Activated T-cell treated with anti-CD3 and anti-CD28 coated beads, Interleukin-2, amount 50 U/mL, for 48 hours (primary cell): ENCODE measurements at regions not wholly inside any gene's neighbourhood (a gene's known extent, or its start where the extent isn't known, plus 50 kb on each side); places are given as distances from the start of the nearest gene placed in this dataset.
"Not testable (repeated sequence)": the region's sequence is repeated elsewhere in the genome, so short reads cannot be mapped to it uniquely, and the experiment has no call there.

Experiments
- DNase-seq, 2 experiments: peaks; one replicate each; pipeline ENCODE4 v3.0.0-alpha.2; 2020

DNA sequence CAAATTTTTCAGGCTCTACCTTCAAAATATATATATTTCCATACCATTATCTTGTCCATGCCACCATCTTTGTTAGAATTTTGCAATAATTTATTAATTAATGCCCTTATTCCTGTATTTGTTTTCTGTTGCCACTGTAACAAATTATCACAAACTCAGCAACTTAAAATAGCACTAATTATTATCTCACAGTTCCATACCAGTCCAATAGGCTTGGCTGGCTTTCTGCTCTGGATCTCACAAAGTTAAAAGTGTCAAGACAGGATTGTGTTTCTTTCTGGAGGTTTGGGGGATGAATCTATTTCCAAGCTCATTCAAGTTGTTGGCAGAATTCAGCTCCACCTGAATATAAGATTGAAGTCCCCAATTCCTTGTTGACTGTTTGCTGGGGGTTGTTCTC, 58.6 kb upstream of the SLC38A4 start:
- DNase-seq: no peak

DNA sequence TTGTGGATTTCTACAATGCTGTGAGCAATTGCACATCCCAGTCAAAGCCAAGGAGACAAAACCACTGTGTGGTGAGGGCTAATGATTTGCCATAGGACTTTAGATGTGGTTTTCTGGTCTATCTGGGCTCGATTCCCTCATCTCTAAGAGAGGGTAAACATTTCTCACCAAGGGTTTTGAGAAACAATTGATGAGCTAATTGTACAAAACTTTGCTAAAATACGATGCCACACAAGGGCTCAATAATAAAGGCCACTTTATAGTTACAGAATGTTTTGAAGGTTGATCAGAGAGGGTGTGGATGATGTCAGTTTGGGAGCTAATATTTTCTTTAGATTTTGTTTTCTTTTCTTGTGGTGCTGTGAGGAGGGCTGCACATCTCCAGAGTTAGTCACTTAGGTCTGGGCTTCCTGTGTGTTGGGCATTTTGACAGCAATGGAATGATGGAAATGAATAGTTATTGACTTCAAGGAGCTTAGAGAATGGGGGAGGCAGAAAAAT, 60.8 kb upstream of the SLC38A4 start:
- no peak for DNase-seq

DNA sequence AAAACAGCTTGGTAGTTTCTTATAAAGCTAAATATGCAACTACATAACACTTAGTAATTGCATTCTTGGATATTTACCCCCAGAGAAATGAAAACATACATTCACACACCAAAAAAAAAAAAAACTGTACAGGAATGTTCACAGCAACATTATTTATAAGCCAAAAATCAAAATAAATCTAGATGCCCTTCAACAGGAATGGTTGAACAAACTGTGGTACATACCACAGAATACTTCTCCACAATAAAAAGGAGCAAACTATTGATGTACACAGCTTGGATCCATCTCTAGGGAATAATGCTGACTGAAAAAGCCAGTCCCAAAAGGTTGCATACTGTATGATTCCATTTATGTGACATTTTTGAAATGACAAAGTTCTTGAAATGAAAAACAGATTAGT, 62.1 kb upstream of the SLC38A4 start:
- DNase-seq: no peak

DNA sequence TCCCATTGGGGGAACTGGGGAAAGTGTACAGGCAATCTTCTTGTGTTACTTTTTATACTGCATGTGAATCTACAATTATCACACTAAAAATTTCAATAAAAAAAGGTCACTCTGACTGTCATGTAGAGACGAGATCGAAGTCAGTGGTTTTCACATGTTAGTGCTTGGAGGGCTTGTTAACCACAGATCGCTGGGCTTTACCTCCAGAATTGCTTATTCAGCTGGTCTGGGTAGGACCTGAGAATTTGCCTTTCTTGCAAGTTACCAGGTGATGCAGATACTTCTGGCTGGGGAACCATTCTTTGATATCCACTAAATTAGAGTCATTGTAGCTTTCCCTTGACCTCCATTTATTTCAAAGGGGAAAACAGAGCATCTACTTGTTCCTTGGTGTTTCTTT, 62.8 kb upstream of the SLC38A4 start:
- no peak for DNase-seq

DNA sequence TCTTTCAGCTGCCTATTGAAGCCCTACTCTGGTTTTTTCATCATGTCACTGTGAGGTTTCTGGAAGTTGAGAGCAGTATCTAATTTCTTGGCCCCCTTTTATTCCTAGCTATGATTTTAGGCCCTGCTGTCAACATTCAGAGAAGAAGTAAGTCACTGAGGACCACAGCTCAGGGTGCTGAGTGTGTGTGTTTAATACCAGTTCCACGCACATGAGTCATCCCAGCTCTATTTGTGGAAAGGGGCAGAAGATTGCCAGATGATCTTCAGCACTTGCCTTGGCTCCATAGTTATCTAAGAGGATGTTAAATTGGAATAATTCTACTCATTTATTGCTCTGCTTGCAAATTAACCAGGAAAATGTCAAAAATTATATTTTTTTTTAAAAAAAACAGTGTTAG, 65.5 kb upstream of the SLC38A4 start:
- DNase-seq: no peak

DNA sequence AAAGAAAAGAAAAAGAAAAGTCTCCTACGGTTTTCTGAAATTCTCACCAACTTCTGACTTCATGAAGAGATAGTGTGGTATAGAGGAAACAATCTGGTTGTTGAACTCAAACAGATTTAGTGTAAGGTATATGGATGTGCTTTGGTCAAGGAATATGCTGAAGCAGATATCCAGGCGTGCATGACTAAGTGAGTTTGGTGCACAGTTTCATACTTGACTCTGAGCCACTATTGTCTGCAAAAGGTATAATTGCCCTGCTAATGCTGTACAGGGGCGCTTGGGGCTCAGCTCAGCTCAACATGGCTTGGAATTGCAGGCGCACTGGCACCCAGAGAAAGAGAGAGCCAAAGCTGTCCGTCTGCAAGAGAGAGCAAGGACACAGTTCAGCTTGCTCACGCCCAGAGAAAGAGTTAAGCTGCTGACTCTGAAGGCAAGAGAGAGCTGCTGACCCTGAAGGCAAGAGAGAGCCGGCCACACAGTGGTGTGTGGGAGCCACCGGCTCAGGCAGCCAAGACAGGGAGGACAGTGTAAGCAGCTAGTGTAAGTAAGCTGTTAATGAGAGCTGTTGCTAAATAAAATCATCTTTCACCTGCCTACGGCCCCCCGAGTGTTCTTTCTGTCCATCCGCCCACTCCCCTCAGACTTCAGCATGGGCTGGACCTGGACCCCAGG, 66.4 kb upstream of the SLC38A4 start:
- DNase-seq: no peak

DNA sequence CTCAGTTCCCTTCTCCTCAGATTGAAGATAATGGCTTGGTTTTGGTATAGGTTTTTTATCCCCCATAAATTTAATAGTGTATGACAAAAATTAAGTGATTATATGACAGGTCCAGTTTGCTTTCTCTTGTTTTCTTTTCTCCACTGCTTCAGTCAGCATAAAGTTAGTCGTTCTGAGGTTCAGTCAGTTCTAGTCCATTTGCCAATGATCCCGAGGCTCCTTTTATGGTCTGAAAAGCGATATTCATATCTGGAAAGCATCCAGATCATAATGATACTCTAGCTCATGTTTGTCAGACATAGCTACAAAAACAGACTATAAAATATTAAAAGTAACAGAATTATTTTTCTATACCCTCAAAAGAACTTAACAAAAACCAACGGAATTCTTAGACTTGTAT, 67.1 kb upstream of the SLC38A4 start:
- no peak for DNase-seq

DNA sequence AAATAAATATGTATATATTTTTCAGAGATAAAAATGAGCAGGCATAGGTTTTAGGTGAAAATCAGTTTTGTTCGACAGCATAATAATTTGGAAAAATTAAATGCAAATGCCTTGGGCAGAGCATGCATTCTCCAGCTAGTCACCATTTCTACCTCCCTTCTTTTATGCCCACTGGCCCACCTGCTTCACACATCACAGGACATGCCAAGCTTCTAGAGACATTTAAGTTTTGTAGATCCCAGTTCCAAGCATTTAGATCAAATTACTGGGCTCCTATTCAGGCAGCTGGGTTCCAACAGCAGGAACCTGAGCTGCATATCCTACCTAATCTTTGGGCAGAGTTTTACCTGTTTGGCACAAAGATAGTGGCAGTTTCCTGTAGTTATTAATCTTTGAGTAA, 67.6 kb upstream of the SLC38A4 start:
- DNase-seq: no peak

DNA sequence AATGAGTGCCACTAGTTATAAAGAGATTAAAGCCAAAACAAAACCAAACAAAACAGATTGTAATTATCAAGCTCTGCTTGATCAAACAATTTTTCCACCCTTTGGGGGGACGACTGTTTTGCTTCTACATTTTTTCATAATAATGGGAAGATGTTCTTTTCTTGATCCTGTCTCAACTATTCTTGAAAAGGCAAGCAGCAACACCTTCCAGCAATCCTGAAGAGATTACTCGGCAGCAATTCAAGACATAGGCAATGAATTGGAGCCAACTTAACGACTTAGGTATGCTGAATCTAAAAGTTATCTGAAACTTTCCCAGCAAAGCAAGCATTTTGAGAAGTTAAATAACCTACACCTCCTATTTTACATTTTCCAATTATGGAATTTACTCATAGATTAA, 69.9 kb upstream of the SLC38A4 start:
- no peak for DNase-seq

DNA sequence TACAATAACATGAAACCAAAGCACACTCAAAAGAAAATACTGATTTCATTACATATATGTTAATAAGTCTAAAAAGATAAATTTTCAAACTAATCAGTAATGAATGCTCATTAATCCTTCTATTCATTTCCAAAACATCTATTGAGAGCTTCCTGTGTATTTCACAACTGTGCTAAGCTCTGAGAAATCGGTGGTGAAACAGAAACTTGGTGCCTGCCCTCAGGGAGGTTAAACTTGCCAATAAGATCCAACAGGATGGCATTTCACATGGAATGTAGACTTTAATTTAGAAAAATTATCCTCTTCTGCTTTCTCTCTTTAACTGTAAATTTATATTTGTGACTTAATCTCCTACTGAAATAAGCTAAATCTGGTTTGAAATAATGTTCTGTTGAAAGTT, 70.9 kb upstream of the SLC38A4 start:
- DNase-seq: no peak

DNA sequence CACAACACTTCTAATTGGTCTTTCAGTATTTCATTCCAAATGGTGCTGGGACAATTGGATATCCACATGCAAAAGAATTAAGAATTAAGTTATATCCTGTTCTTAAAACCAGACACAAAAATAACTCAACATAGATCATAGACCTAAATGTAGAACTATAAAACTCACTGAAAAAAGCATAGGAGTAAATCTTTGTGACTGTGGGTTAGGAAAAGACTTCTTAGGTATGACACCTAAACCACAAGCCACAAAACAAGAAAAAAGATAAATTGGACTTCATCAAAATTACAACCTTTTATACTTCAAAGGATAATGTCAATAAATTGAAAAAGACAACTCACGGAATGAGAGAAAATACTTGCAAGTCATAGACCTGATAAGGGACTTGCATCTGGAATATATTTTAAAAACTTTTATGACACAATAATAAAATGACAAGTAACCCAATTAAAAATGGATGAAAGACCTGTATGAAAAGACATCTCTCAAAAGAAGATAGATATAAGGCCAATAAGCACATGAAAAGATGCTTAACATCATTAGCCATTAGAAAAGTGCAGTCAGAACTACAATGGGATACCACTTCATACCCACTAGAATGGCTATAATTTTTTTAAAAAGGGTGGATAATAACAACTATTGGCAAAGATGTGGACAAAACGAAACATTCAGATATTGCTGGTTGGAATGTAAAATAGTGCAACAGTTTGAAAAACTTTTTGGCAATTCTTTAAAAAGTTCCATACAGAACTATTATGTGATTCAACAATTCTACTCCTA, 72.5 kb upstream of the SLC38A4 start:
- DNase-seq: no peak

DNA sequence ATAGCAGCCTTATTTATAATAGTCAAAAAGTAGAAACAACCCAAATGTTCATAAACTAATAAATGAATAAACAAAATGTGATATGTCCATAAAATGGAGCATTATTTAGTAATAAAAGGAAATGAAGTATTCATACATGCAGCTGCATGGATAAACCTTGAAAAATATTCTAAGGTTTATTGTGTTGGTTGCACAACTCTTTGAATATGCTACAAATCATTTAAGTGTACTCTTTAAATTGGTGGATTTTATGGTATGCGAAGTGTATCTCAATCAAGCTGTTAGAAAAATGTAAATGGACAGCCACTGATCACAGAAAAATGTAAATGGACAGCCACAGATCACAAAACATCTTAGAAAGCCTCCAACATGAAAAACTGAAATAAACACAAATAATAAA, 73.2 kb upstream of the SLC38A4 start:
- DNase-seq: no peak

DNA sequence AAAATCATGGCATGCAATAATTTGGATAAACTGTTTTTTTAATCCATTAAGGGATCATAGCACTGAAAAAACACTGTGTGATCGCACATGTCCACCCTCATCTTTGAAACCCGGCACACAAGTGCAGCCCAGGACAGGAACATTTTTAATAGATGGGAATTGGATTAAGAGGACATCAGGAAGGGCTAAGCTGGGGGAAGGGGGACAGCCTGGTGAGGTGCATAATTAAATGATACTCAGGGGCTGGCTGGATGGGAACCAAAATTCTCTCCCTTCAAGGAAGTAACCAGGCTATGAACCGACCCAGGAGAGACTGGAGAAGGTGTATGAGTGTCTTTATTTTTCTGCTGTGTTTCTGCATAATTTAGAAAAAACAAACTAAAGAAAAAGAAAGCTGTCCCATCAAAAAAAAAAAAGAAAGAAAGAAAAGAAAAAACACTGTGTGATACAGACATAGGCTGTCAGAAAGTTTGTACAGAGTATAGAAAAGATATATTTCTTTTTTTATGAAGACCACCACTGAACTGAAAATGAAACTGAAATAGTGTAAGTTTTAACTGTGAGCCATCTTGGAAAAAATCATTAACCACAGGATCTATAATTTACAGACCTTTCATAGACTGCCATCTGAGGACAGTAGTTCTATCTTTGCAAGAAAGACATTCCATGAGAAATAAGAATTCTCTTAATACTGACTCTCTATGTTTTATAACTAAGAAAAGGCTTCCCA, 75.1 kb upstream of the SLC38A4 start:
- DNase-seq: no peak

DNA sequence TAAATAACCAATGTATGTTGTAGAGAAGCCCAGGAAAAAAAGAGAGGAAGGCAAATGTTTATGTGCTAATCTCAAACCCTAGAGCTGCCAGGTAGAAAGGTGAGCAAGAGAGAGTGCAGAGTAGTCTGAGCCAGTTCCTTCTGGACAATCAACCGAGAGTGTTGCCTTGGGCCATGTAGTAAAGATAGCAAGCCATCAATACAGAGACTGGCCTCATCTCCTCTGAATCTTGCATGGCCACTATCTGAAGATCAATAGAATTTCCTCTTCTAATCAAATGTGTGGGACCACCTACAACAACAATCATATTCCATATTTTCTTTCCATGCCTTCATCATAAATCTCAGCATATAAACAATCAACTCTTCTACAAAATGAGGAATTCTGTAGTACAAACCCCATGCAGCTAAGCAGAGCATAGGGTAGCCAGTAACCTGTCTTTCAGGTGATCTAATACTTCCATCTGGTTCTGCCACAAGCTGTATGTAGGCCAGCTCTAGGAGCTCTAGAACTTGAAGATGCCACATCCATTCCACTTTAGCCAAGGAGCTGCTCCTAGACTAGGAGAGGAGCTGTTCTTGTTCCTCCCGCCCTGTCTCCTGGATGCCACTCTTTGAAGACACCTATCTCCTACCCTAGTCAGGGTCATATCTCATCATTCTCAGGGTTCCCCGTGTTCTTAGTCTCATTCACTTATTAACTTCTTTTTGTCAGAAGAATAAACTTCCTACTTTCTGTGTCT, 75.8 kb upstream of the SLC38A4 start:
- no peak for DNase-seq

DNA sequence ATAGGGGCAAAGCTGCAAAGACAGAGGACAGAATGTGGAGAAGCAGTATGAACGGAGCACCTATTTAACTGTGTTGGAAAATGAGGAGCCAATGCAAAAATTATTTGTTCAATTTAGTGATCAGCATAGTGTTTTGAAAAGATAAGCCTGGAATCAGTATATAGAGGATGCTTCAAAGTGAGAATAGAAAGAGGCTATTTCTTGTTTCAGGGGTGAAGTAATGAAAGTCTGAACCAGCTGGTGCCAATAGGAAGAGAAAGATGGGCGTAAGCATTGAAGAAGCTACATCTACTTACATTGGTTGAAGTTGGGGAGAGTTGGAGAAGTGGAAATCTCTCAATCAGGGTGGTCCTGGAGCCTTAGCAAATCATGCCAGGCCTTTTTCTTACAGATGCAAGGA, 77.3 kb upstream of the SLC38A4 start:
- no peak for DNase-seq

DNA sequence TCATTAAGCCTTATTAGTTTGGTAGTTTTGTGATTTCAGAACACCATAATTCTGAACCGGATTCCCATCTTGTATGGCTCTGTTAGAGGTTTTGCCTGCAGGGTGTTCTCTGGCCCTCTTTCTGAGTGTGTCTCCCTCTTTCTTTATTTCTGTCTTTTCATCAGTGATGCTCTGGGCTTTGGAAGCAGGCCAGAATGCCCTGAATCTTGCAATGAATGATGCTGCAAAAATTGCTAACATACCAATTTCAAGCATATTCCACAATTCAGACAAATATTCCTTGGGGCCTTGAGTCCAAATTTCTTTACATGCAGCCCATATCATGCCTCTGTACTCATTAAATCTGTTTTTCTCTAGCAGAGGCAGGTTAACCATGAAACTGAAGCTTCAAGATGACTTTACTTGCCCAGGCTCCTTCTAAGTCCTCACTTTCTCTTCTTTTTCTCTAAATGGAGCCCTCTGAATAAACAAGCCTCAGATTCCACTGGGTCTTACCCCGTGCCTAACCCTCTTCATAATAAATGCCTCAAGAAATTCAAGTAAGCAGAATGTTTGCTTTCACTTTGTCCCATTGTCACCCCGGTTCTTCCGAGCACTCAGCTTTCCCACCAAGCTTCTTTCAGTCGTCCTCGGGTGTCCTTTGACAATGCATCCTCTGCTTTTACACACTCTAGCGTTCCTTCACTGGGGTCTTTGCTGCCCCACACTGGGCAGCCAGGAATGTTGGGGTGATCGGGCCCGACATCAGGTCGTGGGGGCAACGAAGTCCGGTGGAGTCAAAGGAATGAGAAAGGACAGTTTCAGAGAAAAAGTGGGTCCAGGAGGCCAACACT, 78.8 kb upstream of the SLC38A4 start:
- no peak for DNase-seq

DNA sequence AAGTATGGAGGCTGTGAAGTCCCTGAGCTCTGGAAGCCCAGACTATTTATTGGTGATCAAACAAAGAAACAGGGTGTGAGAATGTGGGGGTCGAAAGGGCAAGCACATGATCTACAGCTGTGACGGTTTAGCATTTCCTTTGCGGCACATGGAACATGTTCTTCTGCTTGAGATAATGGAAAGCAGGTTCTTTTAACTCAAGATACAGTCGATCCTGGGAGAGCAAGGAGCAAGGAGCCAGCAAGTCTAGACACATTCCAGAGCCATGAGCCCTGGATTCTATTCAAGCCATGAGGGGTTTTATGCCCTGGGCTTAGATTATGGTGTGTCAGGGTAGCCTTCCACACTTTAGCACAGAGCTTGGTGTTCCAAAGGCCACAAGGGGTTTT, 79.4 kb upstream of the SLC38A4 start:
- DNase-seq: not testable (repeated sequence)

DNA sequence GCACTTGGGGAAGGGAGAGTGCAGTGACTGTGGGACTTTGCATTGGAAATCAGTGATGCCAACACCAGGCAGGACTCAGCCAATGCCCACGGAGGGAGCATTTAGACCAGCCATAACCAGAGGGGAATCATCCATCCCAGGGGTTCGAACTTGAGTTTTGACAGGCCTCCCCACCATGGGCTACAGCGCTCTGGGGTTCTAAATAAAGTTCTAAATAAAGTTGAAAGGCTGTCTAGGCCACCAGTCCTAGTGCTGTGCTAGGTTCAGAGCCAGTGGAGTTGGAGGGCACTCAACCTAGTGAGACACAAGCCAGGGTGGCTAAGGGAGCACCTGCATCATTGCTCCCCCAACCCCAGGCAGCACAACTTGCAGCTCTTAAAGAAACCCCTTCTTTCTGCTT, 82.0 kb upstream of the SLC38A4 start:
- DNase-seq: no peak

DNA sequence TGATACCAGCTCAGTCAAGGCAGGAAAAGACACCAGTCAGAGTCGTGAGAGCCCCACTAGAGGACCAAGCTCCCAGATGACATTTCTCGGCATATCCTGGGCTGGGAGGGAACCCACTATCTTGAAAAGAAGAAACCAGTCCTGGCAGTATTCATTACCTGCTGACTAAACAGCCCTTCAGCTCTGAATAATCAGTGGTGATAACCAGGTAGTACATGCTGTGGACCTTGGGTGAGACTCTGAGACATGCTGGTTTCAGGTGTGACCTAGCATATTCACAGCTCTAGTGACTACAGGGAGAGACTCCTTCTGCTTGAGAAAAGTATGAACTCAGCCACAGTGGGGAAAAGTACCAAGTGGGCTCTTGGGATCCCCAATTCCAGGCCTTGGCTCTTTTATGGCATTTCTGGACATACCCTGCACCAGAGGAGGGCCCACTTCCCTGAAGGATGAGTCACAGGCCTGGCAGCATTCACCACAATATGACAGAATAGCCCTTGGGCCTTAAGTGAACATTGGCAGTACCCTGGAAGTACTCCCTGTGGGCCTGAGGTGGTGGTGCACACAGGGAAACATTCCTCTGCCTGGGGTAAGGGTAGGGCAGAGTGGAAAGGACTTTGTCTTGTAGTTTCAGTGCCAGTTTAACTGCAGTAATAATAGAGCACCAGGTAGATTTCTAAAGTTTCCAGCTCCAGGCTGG, 82.6 kb upstream of the SLC38A4 start:
- DNase-seq: no peak

DNA sequence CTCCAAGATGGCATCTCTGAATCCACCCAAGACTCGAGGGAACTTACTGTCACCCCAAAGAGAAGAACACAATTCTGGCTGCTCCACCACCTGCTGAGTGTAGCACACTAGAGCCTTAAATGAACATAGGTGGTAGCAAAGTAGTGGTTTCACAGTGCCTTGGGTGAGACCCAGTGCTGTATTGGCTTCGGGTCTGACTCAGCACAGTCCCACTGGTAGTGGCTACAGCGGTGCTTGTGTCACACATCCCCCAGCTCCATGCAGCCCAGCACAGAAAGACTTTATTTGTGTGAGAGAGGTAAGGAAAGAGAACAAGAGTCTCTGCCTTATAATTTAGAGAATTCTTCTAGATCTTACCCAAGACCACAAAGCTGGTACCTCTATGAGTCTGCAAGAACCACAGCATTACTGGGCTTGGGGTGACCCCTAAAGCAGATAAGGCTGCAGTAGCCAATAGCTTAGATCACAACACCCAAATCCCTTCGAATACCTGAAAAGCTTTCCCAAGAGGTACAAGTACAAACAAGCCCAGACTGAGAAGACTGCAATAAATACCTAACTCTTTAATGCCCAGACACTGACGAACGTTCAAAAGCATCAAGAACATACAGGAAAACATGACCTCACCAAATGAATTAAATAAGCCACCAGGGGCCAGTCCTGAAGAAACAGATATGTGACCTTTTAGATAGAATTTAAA, 83.3 kb upstream of the SLC38A4 start:
- no peak for DNase-seq

DNA sequence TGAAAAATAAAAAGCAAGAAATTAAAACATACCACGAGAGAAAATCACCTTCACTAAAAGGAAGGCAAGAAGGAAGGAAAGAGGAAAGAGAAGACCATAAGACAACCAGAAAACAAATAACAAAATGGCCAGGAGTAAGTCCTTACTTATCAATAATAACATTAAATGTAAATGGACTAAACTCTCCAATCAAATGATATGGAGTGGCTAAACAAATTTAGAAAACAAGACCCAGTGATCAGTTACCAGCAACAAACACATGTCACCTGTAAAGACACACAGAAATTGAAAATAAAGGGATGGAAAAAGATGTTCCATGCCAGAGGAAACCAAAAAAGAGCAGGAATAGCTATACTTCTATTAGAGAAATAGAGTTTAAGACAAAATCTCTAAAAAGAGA, 85.0 kb upstream of the SLC38A4 start:
- no peak for DNase-seq
